GM19372 (cell line): ENCODE measurements at regions not wholly inside any gene's neighbourhood (a gene's known extent, or its start where the extent isn't known, plus 50 kb on each side); places are given as distances from the start of the nearest gene placed in this dataset.

Source experiments
- ATAC-seq: cut with Tn5 transposase; IDR thresholded peaks from one replicate; pipeline ENCODE4 v1.9.1; 2021; ENCODE audit warnings: mild to moderate bottlenecking, low read depth, moderate library complexity; ENCODE audit not compliant: unreplicated experiment

DNA sequence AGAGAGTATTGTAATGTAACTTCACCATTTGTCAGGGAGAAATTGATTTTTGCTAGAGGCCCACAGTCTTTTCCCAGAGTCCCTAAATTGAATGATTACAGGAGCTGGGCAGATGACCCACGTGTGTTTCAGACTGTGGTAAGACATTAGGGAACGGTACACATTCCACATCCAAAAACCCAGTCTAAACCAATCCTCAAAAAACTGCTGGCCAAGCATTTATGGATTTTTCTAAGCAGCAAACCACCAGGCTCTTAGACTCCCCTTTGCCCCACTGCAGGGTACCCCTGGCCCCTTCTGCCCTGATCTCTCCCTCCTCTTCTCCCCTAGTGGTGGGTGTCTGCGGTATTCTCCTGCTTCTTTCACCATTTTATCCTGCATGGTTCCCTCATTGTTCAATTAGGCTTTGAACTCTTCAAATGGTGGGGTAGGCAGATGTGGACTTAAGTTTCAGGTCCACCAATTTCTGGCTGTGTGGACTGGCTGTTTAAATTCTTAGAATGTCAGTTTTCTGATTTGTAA is 135.5 kb upstream of the SORCS3 start:
- ATAC-seq, result no peak

DNA sequence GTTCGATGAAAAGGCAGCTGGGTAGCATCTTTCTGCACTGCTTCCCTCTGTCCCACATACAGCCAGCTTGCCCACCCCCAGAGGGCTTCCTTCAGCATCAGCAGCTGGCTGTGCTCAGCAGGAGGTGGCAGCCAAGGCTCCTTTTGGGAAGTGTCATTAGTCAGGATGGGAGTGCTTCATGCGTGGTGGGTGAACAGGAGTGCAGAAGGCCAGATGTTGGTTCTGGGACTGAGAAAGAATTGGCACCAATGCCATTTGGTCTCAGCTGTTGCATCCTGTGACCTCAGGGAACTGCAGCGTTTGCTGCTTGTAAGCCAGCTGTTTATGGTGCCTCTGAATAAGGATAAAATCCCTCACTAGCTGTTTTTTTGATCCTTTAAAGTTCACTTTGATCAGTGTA is 131.1 kb upstream of the SORCS3 start:
- no peak for ATAC-seq

- no peak for ATAC-seq
Observed at GRCh38 chr10:104510644-104511043, 130.4 kb upstream of the SORCS3 start.

- no peak for ATAC-seq
Observed at GRCh38 chr10:104512800-104513199, 128.3 kb upstream of the SORCS3 start.

GRCh38 chr10:104515678-104516199 is 125.4 kb upstream of the SORCS3 start:
- ATAC-seq, result no peak

DNA sequence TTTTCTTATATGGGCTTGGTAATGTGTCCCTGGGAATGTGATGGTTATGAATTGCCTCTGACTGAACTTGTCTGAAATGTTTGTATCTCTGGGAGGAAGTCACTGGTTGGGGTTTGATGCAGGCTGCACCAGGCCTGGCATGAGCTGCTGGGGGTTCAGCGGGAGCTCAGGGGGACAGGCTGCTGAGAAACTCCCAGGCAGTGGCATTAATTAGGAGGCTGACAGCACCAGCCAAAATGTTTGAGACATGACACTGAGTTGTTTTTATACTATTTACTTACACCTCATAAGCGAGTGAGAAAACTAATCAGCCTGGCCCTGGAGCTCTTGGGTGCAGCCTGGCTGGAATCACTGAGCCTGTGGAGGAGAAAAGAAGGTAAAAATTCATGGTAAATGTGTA is 124.1 kb upstream of the SORCS3 start:
- no peak for ATAC-seq

DNA sequence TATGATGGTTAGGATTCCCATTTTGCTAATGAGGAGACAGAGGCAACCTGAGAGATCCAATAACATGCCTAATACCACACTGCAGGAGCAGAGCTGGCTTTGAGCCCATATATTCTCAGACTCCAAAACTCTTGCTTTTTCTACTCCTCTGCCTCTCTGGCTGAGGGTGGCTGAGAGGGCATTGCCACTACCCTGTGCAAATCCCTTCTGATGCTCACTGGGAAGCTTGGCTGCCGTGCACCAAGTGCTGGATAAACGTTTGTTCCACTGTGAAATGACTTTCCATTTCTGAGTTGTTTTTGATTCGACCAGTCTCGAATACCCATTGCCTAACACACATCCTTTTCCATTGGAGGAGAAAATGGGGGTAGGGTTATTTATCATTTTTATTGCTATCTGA is 123.1 kb upstream of the SORCS3 start:
- no peak for ATAC-seq

DNA sequence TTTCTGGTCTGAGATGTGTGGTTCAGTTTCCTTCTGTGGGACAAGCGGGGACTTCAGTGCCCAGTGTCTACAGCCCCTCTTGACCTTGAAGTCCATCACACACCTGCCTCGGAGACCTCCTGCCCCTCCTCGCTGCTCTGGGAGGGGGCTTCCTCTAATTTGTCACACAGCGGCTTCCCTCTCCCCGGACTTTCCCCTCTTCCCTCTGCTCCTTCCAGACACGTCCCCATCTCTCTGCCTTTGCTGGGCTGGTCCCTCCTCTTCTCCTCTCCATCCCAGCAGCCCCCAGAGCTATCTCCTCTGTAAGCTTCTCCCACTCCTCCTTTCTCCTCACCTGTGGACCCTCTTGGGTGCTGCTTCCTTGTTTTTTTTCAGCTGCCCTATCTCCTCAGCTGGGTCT is 122.2 kb upstream of the SORCS3 start:
- no peak for ATAC-seq

GRCh38 chr10:104520653-104521052 is 120.4 kb upstream of the SORCS3 start:
- no peak for ATAC-seq

GRCh38 chr10:104521901-104522694 is 119.0 kb upstream of the SORCS3 start:
- no peak for ATAC-seq

GRCh38 chr10:104526188-104526587 is 114.9 kb upstream of the SORCS3 start:
- no peak for ATAC-seq

DNA sequence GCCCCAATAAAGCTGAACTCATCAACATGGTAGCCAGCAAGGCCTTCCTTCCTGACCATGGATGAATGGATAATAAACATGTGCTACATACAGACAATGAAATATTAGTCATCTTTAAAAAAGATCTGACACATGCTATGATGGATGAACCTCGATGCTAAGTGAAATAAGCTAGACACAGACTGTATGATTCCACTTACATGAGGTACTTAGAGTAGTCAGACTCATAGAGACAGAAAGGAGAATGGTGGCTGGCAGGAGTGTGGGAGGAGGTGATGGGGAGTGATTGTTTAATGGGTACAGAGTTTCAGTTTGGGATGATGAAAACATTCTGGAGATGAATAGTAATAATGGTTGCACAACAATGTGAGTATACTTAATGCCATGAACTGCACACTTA is 114.1 kb upstream of the SORCS3 start:
- ATAC-seq, result no peak

DNA sequence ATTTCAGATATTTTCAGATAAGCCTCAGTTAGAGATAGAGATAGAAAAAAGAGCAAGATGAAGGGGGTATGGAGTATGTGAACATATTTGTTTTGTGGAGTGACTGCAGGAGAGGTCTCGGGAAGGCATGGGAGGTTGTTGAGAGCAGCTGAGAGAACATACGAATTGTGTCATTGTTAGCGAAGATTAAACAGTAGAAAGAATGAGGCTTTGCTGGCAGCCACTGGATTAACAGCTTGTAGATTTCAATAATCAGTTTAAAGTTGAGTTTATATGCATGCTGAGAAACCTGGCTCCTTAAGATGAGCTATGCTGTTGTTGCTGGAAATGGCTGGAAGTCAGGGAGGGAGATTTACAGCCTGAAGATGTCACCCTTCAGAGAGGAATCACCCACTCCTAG is 100.9 kb upstream of the SORCS3 start:
- no peak for ATAC-seq

GRCh38 chr10:104541820-104542219 is 99.3 kb upstream of the SORCS3 start:
- no peak for ATAC-seq

- ATAC-seq, result no peak
Observed at GRCh38 chr10:104546336-104546735, 94.8 kb upstream of the SORCS3 start.

GRCh38 chr10:104546756-104547155 is 94.3 kb upstream of the SORCS3 start:
- no peak for ATAC-seq

DNA sequence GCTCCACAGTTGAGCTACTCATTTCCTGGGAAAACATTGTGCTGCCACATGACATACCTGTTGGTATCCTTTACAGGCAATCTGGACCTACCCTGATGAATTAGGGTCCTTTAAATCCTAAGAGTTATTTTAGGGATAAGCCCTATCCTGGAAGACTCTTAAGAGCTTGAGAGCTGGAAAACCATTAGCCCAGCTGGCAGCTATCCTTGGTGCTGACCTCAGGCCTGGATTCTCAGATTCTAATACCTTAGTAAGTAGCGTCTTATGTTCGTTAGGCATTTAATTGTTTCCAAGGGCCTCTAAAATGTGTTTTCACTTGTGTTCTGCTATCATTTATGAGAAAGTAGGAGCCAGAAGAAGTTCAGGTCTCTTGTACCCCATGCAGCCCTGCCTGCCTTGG is 93.0 kb upstream of the SORCS3 start:
- no peak for ATAC-seq

DNA sequence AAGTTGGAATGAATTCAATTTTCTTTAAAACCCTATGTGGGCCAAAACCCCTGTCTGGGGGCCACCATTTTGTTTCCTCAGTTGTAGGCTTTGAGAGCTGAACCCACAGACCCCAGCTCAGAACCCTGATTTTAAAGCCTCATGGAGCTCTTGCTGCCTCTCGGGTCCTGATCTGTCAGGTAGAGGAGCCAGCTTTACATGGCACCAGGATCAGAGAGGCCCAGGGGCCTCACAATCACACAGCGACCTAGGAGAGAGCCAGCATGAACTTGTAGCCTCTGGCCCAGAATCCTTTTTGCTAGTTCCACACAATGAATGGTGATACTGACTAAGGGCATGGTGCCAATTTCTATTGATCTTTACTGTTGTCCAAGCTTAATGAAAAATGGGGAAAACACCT is 84.3 kb upstream of the SORCS3 start:
- ATAC-seq, result no peak

DNA sequence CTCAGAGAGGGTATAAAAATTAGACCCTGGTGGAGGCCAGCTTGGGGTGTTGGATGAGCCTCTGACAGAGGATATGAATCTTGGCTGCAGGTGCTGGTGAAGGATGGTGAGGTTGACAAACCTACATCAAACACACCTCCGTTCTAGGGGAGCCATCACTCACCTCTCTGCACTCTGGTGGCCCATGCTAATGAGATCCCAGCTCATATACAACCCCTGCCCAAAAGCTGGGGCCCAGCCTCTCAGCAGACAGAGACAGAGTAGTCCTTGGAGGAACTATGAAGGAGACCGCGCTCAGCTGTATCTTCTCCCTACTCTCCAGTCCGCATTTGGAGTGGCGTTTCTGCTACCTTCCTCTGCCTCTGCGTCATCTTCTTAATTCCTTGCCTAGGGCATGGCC is 83.1 kb upstream of the SORCS3 start:
- ATAC-seq, result no peak

GRCh38 chr10:104559935-104560334 is 81.2 kb upstream of the SORCS3 start:
- ATAC-seq, result no peak

DNA sequence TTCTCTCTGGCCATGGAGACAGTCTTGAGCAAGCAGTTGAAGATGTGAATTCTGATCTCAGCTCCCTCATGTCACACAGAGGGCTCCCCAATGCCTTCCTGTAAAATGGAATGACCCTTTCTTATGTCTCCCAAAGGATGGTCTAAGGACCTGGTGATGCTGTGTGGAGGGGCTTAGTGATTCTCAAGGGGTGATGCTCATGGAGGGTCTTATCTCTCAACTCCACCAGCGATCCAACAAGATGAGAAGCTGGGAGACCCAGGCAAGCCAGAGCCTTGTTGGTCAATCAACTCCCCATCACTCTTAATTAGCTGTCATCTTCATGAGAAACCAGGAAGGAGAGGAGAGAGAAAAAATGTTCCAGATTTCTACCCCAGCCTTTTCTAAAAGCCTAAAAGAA is 78.0 kb upstream of the SORCS3 start:
- ATAC-seq, result no peak

- no peak for ATAC-seq
Observed at GRCh38 chr10:104563548-104563947, 77.5 kb upstream of the SORCS3 start.
